Esophagus muscularis mucosa (tissue), 4 donors: ENCODE measurements at regions not wholly inside any gene's neighbourhood (a gene's known extent, or its start where the extent isn't known, plus 50 kb on each side); places are given as distances from the start of the nearest gene placed in this dataset.
"Not testable (repeated sequence)": the region's sequence is repeated elsewhere in the genome, so short reads cannot be mapped to it uniquely, and the experiment has no call there.

ENCODE experiments used
- CTCF ChIP-seq, 3 experiments: fragments of 200-600 bp in 2 of 3; fragments of 450-650 bp in 1 of 3; sonication (generic) in 2 of 3; IDR thresholded peaks; one replicate each; pipeline ENCODE4 v1.5.1; 2017 to 2019; ENCODE audit warnings: antibody characterized with exemption in 3 of 3, mild to moderate bottlenecking in 2 of 3, moderate library complexity in 1 of 3
- EP300 ChIP-seq: sonication (generic); formaldehyde crosslinking; IDR thresholded peaks from one replicate; pipeline ENCODE4 v1.6.1; 2017; ENCODE audit warnings: antibody characterized with exemption
- POLR2A ChIP-seq: fragments of 450-650 bp; IDR thresholded peaks from one replicate; pipeline ENCODE4 v1.6.1; 2017; ENCODE audit warnings: antibody characterized with exemption, moderate library complexity, mild to moderate bottlenecking, low read depth
- POLR2AphosphoS5 ChIP-seq, 2 donors: sonication (generic); formaldehyde crosslinking; IDR thresholded peaks; one replicate each; pipeline ENCODE4 v1.6.1; 2017; ENCODE audit warnings: antibody characterized with exemption in 2 of 2

GRCh38 chr16:55027260-55027659, 96.6 kb downstream of the IRX5 start:
- TF ChIP-seq POLR2A; CTCF (IDR thresholded peaks at IDR 0.05); POLR2AphosphoS5 (IDR thresholded peaks at IDR 0.05); EP300: not testable (repeated sequence)
